ENCODE measurements at regions not wholly inside any gene's neighbourhood (a gene's known extent, or its start where the extent isn't known, plus 50 kb on each side); places are given as distances from the start of the nearest gene placed in this dataset.

- intact Hi-C loops (cut with micrococcal nuclease) = no loop called here
- CTCF ChIA-PET = no interaction called here
- POLR2A ChIA-PET = no interaction called here
- H3K27me3 Mint-ChIP-seq (ENCODE audit: insufficient read depth, unreplicated experiment) = no peaks in the 10 kb centered on the region
- H3K36me3 Mint-ChIP-seq (ENCODE audit: insufficient read depth, unreplicated experiment) = no peaks in the 10 kb centered on the region
- no peak overlapping the region for H3K4me3 Mint-ChIP-seq (ENCODE audit: unreplicated experiment)
- no TSS peak for BruUV-seq (replicated peaks)
- H3K27ac Mint-ChIP-seq (ENCODE audit: low read depth, unreplicated experiment) = no peak overlapping the region
- no peaks in the 10 kb centered on the region for H3K4me1 Mint-ChIP-seq (ENCODE audit: insufficient read depth, unreplicated experiment)
- no peak for DNase-seq (ENCODE audit: unreplicated experiment)
- H3K9me3 Mint-ChIP-seq (ENCODE audit: unreplicated experiment) = peaks cover 36% of the 10 kb centered on the region
- TF ChIP-seq CTCF (IDR thresholded peaks at IDR 0.05; ENCODE audit: unreplicated experiment) = no peak
Observed at GRCh38 chr3:67087788-67088187, 89.7 kb downstream of the KBTBD8 start.

GRCh38 chr3:67090474-67090873 lies 92.4 kb downstream of the KBTBD8 start:
- H3K27ac Mint-ChIP-seq (ENCODE audit: low read depth, unreplicated experiment) = no peak overlapping the region
- CTCF ChIA-PET = interaction anchor here (0.6 to 0.9 kb wide), 3 partner anchors 24 to 1106 kb away, joined by 3 to 4 read pairs (median 4); no protein-coding TSS in a partner anchor
- H3K9me3 Mint-ChIP-seq (ENCODE audit: unreplicated experiment) = peaks cover 24% of the 10 kb centered on the region
- POLR2A ChIA-PET = no interaction called here
- no peak for TF ChIP-seq CTCF (IDR thresholded peaks at IDR 0.05; ENCODE audit: unreplicated experiment)
- intact Hi-C loops (cut with micrococcal nuclease) = no loop called here
- H3K27me3 Mint-ChIP-seq (ENCODE audit: insufficient read depth, unreplicated experiment) = peaks cover 3% of the 10 kb centered on the region
- H3K4me3 Mint-ChIP-seq (ENCODE audit: unreplicated experiment) = no peak overlapping the region
- peak; percentile 36 for DNase-seq (ENCODE audit: unreplicated experiment)
- no TSS peak for BruUV-seq (replicated peaks)
- no peaks in the 10 kb centered on the region for H3K36me3 Mint-ChIP-seq (ENCODE audit: insufficient read depth, unreplicated experiment)
- H3K4me1 Mint-ChIP-seq (ENCODE audit: insufficient read depth, unreplicated experiment) = no peaks in the 10 kb centered on the region

- Mint-ChIP-seq H3K9me3 (ENCODE audit: unreplicated experiment) (peaks cover under 1% of the 10 kb centered on the region), H3K36me3 (ENCODE audit: insufficient read depth, unreplicated experiment) (no peaks in the 10 kb centered on the region), H3K27me3 (ENCODE audit: insufficient read depth, unreplicated experiment) (peaks cover 31% of the 10 kb centered on the region), H3K27ac (ENCODE audit: low read depth, unreplicated experiment) (no peak overlapping the region), H3K4me3 (ENCODE audit: unreplicated experiment) (no peak overlapping the region), H3K4me1 (ENCODE audit: insufficient read depth, unreplicated experiment) (no peaks in the 10 kb centered on the region)
- intact Hi-C loops (cut with micrococcal nuclease) = no loop called here
- no peak for DNase-seq (ENCODE audit: unreplicated experiment)
- TF ChIP-seq CTCF (IDR thresholded peaks at IDR 0.05; ENCODE audit: unreplicated experiment) = no peak
- ChIA-PET CTCF (interaction anchor here (1.1 kb wide), 1 partner anchor 20 kb away, joined by 4 read pairs; no protein-coding TSS in a partner anchor), POLR2A (no interaction called here)
- no TSS peak for BruUV-seq (replicated peaks)
Observed at GRCh38 chr3:67093305-67093704, 95.2 kb downstream of the KBTBD8 start.

- intact Hi-C loops (cut with micrococcal nuclease) = no loop called here
- no peak overlapping the region for H3K4me3 Mint-ChIP-seq (ENCODE audit: unreplicated experiment)
- CTCF ChIA-PET = interaction anchor here (1.6 kb wide), 1 partner anchor 20 kb away, joined by 5 read pairs; no protein-coding TSS in a partner anchor
- no peaks in the 10 kb centered on the region for H3K9me3 Mint-ChIP-seq (ENCODE audit: unreplicated experiment)
- BruUV-seq (replicated peaks) = no TSS peak
- H3K27me3 Mint-ChIP-seq (ENCODE audit: insufficient read depth, unreplicated experiment) = peaks cover 38% of the 10 kb centered on the region
- no peak for DNase-seq (ENCODE audit: unreplicated experiment)
- no peak overlapping the region for H3K27ac Mint-ChIP-seq (ENCODE audit: low read depth, unreplicated experiment)
- POLR2A ChIA-PET = no interaction called here
- TF ChIP-seq CTCF (IDR thresholded peaks at IDR 0.05; ENCODE audit: unreplicated experiment) = no peak
- no peaks in the 10 kb centered on the region for H3K36me3 Mint-ChIP-seq (ENCODE audit: insufficient read depth, unreplicated experiment)
- H3K4me1 Mint-ChIP-seq (ENCODE audit: insufficient read depth, unreplicated experiment) = no peaks in the 10 kb centered on the region
Observed at GRCh38 chr3:67094167-67094566, 96.1 kb downstream of the KBTBD8 start.
